ENCODE measurements at regions not wholly inside any gene's neighbourhood (a gene's known extent, or its start where the extent isn't known, plus 50 kb on each side); places are given as distances from the start of the nearest gene placed in this dataset.

DNA sequence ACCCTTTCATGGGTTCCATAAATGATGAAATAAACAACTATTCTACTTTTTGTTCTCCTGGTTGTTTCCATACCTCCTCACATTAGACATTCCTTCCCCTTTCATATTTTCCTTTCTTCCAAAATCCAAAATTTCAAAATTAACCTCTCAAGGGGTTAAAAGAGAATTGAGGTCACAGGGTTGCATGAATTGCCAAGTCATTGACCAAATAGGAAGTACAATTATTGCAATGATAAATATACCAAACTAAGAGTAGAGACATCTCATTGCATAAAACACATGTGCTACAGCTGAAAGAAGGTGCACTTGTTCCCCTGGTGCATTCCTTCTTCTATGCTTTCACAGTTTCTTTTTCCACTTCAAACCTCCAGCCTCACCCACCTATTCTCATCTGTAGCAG is 136.1 kb downstream of the KCTD12 start:
- DNase-seq (ENCODE audit: low spot score) = no peak

DNA sequence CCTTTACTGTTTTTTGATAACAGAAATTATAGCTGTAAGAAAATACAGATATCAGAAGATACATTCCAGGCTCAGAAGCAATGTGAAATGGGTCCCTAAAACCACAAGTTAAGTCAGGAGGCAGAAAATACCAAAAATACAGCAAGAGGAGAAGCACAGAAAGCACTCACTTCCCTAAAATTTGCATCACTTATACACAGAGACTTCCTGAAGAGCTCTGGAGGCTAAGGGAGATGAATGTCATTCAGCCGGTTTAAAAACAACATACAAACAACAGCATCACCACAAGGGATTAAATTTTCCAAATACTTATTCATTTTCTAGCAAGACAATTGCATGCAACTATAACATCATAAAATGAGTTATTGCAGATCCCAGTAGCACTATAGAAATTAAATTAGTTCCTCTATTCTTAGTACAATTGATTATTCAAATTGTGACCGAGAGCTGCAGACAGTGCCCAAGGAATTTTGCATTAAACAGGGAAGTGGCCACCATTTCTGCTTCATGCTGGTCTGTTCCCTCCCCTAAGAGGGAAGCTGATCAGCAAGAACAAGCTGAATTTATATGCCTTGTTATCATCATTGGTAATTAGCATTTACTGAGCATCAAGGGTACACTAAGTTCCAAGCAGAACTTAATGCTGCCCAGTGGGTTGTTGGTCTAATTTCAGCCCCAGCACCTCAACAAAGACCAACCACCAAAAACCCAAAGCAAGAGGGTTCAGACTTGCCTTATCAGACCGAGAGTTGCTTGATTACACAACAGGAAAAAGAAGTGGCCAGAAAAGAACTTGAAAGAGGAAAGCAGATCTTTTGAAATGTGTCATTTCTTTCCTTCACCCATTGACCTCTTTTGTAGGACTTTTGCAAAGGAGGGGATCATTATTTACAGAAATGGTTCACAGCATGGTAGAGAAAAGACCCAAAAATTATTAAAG is 140.7 kb downstream of the KCTD12 start:
- DNase-seq (ENCODE audit: low spot score) = no peak

- no peak for DNase-seq (ENCODE audit: low spot score)
These were observed 144.6 kb downstream of the KCTD12 start for GRCh38 chr13:76741624-76742023.

DNA sequence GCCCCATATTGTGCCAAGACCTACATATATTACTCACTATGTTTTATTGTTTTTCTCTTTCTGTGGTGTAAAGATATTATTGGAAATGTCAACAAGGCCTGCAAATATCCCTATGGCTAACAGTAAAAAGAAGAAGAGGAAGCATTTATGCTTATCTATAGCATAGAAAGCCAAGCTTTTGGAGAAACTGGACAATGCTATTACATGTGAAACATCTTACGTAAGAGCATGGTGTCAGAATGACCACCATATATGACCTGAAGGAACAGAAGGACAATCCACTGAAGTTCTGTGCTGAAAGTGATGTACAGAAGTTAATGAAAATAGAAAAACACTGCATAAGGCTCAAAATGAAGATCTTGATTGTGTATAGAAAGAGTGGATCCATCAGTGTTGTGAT is 145.2 kb downstream of the KCTD12 start:
- DNase-seq (ENCODE audit: low spot score) = no peak

- no peak for DNase-seq (ENCODE audit: low spot score)
These were observed 147.6 kb downstream of the KCTD12 start for GRCh38 chr13:76738616-76739015.

- DNase-seq (ENCODE audit: low spot score) = no peak
These were observed 148.7 kb downstream of the KCTD12 start for GRCh38 chr13:76737526-76737925.

GRCh38 chr13:76735641-76736040 is 150.6 kb downstream of the KCTD12 start:
- no peak for DNase-seq (ENCODE audit: low spot score)

DNA sequence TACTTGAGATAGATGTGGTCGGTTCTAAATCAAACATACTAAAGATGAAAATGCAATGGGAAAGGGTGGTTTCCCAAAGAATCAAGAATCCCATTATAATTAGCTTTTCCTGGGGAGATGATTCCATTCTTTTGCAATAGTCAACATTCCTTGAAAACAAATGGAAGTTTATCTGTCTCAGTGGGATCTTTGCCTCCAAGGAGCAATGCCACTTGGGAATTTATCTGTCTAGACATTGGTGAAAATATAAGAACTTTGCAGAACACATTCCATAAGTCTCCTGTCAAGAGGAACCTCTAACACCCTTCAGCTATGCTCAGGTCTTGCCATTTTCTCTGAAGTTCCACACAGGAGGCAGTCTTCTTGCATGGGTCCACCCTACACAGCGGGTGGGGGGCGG is 152.5 kb downstream of the KCTD12 start:
- no peak for DNase-seq (ENCODE audit: low spot score)

DNA sequence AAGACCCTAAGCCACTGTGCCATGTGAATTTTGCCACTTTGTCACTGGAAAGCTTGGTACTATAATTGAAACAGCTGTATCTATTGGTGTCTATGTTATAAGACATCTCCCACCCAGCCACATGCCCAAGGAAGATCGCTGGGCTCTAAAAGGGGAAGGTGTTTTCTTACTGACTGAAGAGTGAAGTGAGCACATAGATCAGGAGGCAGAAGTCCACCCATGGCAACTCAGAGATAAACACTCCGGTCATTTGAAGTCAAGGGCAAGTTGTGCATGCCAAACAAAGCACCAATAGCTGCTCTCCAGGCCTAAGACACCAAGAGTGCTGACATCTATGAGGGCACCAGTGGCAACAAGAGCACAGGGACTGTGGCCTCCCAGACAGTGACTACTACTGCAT is 153.8 kb downstream of the KCTD12 start:
- DNase-seq (ENCODE audit: low spot score) = no peak

- DNase-seq (ENCODE audit: low spot score) = no peak
These were observed 156.0 kb downstream of the KCTD12 start for GRCh38 chr13:76730220-76730619.

DNA sequence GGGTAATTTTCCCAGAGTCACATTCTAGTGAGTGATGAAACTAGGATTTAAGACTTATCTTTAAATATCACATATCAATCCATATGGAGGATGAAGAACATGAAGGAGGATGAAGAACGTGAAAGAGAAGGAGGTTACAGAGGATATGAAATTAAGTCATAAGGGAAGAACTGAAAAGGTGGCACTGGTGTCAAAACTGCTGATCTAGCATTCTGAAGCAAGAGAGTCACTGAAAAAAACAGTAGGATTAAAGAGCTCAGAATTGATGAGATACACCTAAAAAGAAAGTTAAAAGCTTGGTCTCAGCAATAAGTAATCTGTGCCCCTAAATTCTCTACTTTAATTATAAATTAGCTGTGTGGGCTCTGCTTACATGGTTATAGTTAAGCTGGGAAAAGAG is 156.5 kb downstream of the KCTD12 start:
- no peak for DNase-seq (ENCODE audit: low spot score)

DNA sequence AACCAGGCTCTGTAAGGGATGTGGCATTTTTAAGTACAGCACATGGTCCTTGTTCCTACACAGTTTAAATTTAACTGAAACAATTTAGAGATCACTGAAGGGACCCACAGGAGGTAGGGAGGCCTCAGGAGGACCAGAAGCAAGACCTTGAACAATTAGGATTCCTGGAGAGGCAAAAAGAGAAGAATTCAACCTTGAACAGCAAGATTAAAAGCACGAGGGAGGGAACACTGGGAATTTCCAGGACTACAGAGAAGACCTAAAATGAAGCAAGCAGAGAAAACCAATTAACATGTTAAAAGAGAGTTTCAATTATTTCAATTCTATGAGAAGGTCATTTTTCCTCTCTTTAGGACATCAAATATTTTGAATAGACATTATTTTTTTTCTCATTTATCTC is 160.3 kb downstream of the KCTD12 start:
- no peak for DNase-seq (ENCODE audit: low spot score)

DNA sequence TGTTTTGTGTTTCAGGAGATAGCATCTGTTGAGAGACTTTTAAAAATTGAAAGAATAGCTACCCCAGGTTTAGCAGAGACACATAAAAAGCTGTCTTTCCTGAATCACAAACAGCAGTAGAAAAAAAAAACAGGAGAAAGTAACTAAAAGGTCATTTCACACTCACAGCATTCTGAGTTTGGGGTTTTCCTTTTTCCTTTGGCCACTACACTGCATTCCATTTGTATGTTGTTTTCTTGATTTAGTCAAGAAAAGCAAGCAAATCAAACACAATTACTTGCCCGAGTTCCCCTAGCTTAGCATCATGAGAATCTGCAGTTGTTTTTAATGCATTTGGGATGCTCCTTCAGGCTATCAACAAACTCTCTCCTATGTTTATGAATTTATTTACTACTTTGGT is 161.0 kb downstream of the KCTD12 start:
- no peak for DNase-seq (ENCODE audit: low spot score)

GRCh38 chr13:76724421-76724820 is 161.8 kb downstream of the KCTD12 start:
- DNase-seq (ENCODE audit: low spot score) = no peak

- no peak for DNase-seq (ENCODE audit: low spot score)
These were observed 162.5 kb downstream of the KCTD12 start for GRCh38 chr13:76723551-76724232.

DNA sequence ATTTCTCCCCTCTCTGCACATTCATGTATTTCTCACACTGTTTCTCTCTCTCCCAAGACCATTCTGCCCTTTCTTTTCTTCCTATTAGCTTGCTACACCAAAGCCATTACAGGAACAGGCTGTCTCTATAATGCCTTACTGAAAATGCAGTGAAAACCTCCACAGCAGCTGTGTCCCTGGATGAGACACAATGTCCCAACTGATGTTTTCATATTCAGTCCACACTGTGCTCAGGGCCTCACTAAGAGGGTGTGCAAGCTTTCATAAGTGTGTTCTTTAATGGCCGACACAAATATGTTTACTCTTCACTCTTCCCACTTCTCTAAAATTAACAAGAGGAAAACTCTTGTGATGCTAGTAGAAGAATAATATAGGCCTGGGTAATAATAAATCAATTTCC is 163.4 kb downstream of the KCTD12 start:
- DNase-seq (ENCODE audit: low spot score) = no peak

DNA sequence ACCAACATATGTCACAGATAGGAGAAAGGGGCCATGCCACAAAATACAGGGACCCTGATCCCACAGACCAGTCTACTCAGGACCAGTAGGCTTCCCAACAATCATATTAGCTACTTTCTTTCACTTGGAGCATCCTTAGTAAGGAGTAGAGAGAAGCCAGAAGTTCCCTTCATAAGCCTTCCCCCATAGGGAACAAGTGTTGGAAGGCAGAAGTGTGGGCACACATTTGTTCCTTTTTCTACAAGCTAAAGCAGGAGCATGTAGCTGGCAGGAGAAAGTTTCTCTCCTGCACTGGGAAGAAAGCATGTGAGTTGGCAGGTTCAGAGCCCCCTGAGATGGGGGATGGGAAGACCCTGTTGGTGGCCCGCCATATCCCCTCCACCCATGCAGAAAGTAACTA is 165.4 kb downstream of the KCTD12 start:
- DNase-seq (ENCODE audit: low spot score) = no peak

- DNase-seq (ENCODE audit: low spot score) = no peak
These were observed 165.8 kb downstream of the KCTD12 start for GRCh38 chr13:76720416-76720815.

DNA sequence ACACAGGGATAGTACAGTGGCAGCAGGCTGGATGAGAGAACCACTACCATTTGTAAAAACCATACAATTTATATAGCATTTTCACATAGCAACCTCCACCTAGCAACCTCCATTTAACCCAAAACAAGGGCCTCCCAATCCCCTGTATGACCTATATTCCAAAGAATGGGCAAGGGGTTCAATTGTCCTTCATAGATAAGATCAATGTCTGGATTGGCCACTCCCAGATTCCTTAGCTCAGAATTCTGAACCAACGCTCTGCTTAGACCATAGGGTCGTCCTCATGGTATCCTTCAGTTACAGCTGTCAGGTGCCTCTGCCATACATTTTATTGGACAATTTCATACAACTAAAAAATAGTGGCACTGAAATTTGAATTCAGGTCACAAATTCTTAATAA is 166.2 kb downstream of the KCTD12 start:
- no peak for DNase-seq (ENCODE audit: low spot score)

DNA sequence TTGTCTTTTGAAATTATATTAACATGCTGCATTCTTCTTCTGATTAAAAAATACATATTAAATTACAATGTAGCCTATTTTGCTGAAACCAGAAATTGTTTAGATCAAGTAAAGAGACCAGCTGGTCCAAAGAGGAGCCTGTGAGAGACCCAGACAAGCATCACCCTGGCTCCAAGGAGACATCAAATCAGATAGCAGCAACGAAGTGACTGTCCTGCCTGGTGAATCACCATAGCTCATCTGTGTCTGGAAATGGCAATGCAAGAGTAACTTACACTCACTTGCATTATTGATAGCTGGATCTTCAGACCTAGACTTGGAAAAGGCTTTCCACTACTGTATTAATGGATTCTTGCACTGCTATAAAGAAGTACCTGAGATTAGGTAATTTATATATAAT is 169.1 kb downstream of the KCTD12 start:
- no peak for DNase-seq (ENCODE audit: low spot score)

DNA sequence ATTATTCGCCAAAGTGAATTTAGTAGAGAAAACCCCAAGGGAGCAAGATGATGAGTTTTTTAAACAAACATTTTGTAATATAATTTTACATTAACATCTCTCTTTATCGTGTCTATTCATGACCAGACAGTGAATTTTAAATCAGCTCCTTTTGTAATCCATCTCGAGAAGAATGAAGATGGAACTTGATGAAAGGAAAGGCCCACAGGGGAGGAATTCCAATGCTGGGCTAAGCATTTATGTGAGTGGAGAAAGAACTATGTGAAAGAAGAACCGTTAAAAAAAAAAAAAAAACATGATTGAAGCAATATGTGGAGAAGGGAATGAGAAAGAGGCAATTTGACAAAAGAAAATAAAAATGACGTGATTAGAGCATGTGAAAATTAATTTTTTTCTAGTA is 170.6 kb downstream of the KCTD12 start:
- no peak for DNase-seq (ENCODE audit: low spot score)

DNA sequence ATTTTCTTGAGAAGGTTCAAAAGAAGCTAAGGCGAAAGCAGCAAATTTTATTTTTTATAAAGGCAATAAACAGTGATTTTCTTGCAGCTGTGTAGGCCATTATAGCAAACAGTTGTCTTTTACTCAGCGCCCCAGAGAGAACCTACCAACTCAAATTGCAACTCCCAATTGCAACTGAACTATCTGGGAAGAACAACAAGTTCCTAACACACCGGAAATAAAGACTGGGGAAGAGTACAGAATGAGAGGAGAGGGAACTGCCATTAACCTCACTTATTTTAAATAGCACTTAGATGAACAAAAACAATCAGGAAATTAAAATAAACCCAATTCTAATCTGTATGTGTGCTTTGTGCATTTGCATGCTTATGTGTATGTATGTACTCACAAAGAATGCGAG is 171.1 kb downstream of the KCTD12 start:
- no peak for DNase-seq (ENCODE audit: low spot score)

DNA sequence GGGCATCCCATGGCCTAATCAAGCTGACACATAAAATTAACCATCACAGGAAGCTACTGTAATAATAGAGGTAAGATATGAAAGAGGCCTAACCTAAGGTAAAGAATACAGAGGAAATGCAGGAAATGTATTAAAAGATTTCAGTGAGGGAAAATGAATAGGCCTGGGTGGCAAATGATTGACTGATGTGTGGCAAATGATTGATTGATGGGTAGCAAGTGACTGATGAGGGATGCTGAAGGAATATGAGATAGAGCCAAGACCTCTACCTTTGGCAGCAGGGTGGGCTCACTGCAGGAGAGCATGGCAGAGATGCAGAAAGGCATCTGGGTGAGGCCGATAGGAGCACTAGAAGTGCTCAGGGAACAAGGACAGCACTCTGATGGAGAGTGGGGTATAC is 172.9 kb downstream of the KCTD12 start:
- no peak for DNase-seq (ENCODE audit: low spot score)
